ENCODE measurements at regions not wholly inside any gene's neighbourhood (a gene's known extent, or its start where the extent isn't known, plus 50 kb on each side); places are given as distances from the start of the nearest gene placed in this dataset.

DNA sequence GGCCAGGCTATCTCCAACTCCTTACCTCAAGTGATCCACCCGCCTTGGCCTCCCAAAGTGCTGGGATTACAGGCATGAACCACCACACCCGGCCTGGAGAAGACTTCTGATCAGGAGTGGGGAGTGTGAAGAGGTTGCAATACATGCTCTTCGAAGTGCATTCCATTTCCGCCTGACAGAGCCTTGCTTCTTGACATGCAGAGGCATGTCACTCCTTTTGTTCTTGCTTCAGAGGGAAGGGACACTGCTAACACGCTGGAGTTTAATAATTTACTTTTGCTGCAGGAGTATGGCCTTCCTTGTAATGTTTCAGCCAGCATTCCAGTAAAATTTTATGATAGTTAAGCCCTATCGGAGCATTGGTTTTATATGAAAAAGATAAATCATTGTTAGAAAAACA lies 74.9 kb downstream of the SLC25A47 start:
- in situ Hi-C loops (cut with HindIII; ENCODE audit: low sequenced_read_pairs): no loop called here

GRCh38 chr14:100399052-100399849 lies 76.1 kb downstream of the SLC25A47 start:
- in situ Hi-C loops (cut with HindIII; ENCODE audit: low sequenced_read_pairs): no loop called here

GRCh38 chr14:100400115-100400514 lies 77.0 kb downstream of the SLC25A47 start:
- in situ Hi-C loops (cut with HindIII; ENCODE audit: low sequenced_read_pairs): no loop called here

GRCh38 chr14:100401031-100401692 lies 78.0 kb downstream of the SLC25A47 start:
- in situ Hi-C loops (cut with HindIII; ENCODE audit: low sequenced_read_pairs): no loop called here

GRCh38 chr14:100401792-100402191 lies 78.7 kb downstream of the SLC25A47 start:
- in situ Hi-C loops (cut with HindIII; ENCODE audit: low sequenced_read_pairs): no loop called here

GRCh38 chr14:100402631-100403030 lies 79.5 kb downstream of the SLC25A47 start:
- in situ Hi-C loops (cut with HindIII; ENCODE audit: low sequenced_read_pairs): no loop called here

DNA sequence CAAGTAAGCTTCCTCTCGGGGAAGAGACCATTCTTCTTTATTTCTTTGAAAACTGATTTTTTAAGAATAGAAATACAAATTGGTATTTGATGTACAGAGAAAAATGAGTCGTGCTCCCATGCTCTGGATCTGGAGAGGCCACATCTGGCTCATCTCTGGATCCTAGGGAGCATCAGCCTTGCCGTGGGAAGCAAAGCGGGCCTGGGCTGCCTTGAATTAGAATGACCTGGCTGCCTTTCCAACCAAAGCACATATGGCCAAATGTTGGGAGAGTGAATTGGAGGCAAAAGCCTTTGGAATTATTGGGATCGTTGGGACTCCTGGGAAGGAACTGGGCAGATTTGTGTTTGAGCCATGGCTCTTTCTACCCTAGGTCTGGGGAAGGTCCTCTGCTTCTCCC lies 80.0 kb downstream of the SLC25A47 start:
- in situ Hi-C loops (cut with HindIII; ENCODE audit: low sequenced_read_pairs): no loop called here

- in situ Hi-C loops (cut with HindIII; ENCODE audit: low sequenced_read_pairs): no loop called here
Observed at GRCh38 chr14:100403802-100404365, 80.7 kb downstream of the SLC25A47 start.

DNA sequence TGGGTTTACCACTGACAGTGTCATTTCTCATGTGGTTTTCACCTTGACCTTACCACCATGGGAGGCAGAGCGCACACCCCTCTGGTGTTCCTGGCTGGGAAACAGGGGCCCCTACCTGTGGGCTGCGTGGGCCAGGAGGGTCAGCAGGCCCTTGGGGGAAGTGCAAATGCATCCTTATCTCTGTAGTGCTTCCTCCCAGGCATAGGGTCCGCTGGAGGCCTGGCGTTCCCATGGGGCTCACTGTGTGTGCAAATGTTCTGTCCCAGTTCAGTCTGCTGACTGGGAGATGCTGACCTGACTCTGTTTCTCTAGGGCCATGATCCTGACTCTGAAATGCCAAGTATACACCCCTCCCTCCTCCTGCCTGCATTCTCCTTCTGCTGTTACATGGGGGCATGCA lies 81.3 kb downstream of the SLC25A47 start:
- in situ Hi-C loops (cut with HindIII; ENCODE audit: low sequenced_read_pairs): no loop called here

DNA sequence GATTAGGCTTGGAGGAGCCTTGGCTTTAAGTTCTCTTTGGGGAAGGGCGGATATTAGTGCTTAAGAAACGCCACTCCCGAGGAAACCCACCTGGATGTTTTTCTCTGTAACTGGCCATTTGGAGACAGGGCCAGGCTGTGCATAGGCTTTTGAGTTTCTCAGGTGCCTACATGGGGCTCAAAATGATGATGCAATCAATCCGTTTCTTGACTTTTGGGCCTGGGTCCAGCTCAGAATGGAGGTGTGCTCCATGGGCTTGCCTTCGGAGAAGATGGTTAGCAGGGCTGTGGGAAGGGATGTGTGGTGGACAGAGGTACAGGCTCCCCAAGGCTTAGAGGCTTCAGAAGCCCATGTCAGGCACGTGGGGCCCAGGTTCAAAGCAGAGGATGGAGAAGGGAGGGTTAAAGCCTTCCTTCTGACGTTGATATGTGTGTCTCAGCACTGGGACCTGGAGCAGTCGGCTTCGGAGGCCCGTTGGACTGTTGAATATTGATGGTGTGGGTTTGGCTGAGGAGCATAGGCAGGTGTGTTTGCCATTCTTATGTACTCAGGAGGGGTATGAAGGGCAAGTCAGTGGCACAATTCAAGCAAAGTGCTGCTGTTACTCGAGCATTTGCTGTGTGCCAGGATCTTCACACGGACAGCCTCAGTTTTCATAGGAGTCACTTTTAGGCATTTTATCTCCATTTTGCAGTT lies 82.8 kb downstream of the SLC25A47 start:
- in situ Hi-C loops (cut with HindIII; ENCODE audit: low sequenced_read_pairs): no loop called here

DNA sequence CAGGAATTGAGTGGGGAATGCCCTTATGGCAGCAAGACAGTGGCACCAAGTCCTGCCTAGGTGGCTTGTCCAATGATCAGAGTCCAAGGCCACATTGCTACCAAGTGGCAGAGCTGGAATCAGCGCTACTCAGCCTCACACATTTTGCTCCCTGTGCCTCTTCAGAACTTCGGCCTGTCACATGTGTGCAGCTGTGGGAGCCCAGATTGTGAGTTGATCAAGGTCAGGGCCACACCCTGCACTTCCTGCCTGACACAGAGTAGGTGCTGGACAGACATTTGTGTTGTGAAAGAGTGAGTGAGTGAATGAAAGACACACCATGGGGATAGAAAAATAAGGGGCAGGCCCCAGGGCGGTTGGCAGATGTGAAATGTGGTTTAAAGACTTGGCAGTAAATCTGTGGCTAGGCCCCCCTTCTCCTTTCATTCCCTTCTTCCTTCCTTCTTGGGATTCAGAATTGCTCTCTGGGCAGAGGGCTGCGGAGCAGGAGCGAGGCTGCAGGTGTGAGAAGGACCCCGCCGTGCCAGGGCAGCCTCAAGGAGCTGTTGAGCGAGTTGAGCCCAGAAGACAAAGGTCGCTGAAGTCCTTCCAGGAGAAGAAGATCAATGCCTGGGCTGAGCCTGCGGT lies 83.5 kb downstream of the SLC25A47 start:
- in situ Hi-C loops (cut with HindIII; ENCODE audit: low sequenced_read_pairs): no loop called here

GRCh38 chr14:100407376-100408102 lies 84.4 kb downstream of the SLC25A47 start:
- in situ Hi-C loops (cut with HindIII; ENCODE audit: low sequenced_read_pairs): no loop called here

DNA sequence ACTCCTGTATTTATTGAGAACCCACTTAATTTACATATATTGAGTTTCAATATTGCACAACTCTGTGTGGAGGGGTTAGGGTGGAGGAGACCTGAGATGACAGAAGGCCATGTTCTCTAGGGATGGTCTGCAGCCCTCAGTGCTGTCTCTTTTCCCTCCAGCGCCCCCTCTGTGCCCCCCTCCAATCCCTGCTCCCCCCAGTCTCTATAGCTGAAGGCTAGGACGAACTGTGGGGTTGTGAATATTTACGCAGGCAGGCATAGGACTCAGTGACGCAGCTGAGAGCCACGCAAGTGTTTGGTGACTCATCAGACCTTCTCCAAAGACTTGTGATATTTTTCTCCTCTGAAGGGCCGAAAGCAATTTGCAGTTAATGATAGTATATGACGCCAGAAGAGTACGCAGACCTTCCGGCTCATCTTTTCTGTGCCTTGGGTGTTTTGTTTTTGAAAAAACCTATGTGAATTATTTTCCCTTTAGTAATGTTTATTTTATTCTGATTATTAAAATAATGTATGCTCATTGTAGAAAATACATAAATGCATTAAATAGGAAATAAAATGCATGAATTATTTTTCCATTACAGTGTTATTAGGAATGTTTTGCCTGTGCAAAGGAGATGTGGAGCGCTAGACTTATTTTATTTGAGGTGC lies 85.3 kb downstream of the SLC25A47 start:
- in situ Hi-C loops (cut with HindIII; ENCODE audit: low sequenced_read_pairs): no loop called here

DNA sequence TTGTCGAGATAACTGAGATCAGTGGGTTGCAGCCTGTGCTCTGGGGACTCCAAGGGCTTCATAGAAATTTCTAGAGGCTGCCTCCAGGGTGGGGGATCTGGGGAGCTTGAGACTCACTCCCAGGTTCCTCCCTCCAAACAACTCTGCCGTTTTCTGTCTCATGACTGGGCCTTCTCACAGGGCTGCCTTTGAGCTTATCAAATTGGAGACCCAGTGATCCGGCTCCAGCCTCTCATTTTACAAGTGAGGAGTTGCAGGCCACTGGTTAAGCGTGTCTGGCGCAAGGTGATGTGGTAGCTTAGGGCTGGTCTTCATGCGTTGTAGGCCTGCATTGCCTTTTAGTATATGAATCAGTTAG lies 85.8 kb downstream of the SLC25A47 start:
- in situ Hi-C loops (cut with HindIII; ENCODE audit: low sequenced_read_pairs): no loop called here

DNA sequence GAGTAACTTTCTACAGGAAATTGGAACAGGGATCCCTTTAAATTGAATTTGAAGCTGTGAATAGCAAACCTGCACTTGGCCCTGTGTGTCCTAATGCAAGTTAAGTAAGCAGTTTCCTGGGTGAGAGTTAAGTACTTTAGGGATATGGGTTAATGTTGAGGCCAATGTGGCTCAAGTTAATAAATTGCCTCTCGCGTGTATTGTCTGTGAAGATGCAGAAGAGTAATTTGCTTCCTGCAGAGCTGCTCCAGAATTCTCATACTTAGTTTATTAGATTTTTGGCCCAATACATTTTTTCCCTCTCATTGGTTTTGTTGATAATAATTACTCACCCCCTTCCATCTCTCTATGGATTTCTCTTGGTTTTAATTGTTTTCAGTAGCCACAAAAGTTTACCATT lies 86.5 kb downstream of the SLC25A47 start:
- in situ Hi-C loops (cut with HindIII; ENCODE audit: low sequenced_read_pairs): no loop called here

DNA sequence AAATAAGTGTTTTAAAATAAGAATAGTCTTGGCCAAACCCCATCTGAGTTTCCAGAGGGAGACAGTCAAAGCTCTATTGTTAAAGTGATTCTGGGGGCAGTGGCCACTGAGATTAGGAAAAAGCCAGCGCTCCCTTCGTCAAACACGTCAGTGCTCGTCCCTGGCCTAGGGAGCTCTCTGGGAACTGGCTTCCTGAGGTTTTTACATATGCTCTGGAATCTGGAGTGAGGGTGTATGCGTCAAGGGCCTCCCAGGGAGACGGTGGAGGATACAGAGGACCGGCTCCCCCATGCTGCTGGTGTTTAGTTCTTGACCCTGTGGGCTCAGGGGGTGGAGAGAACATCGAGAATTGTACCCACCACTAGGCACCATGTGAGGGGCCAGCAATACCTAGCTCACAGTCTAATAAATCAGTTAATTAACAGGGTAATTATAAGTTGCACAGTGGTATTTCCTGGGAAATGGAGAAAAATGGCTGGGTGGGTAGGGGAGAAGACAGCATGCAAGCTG lies 87.0 kb downstream of the SLC25A47 start:
- in situ Hi-C loops (cut with HindIII; ENCODE audit: low sequenced_read_pairs): no loop called here

DNA sequence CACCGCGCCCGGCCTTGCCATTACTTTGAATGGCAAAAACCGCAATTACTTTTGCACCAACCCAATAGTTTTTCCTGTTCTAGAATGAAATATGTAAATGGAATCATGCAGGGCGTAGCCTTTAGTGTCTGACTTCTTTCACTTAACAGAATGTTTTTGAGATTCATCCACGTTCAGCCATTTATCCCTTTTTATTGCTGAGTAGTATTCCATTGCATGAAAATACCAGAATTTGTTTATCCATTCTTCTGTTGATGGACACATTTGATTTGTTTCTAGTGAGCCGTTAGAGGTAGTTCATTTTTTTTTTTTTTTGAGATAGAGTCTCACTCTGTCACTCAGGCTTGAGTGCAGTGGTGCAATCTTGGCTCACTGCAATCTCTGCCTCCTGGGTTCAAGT lies 90.6 kb downstream of the SLC25A47 start:
- in situ Hi-C loops (cut with HindIII; ENCODE audit: low sequenced_read_pairs): no loop called here

- in situ Hi-C loops (cut with HindIII; ENCODE audit: low sequenced_read_pairs): no loop called here
Observed at GRCh38 chr14:100415226-100415625, 92.1 kb downstream of the SLC25A47 start.

DNA sequence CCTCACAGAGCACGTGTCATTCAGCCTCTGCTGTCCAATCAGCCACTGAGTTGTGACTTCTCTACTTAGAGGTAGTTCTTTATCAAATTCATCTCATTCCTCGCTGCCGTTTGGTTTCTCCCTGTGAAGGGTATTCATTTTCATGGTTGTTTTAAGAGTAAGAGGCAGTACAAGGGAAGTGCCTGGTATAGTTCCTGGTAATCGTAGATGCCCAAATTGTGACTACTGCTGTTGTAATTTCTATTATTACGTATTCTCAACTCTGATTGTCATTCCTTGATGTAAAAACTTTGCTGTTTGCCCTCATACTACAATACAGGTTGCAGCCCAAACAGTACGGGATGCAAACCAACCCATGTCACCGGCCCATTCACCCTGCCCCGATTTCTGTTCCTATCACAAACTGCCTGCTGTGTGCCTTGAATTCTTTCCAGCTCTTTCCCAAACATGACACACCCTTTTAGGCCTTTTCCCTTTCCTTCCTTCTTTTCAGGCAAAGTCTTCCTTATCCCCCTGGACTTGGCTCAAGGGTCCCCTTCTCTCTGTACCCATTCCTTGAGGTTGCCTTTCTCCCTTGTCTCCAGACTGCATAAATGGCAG lies 93.0 kb downstream of the SLC25A47 start:
- in situ Hi-C loops (cut with HindIII; ENCODE audit: low sequenced_read_pairs): no loop called here
